Putamen (tissue), 1 donor: ENCODE measurements at regions not wholly inside any gene's neighbourhood (a gene's known extent, or its start where the extent isn't known, plus 50 kb on each side); places are given as distances from the start of the nearest gene placed in this dataset.
A peak's percentile ranks its signal among the peaks of the same experiment; 100 is the strongest.

Experiments used
- DNase-seq: peaks from one replicate; pipeline ENCODE4 v3.0.0-alpha.2; 2016; ENCODE audit warnings: low spot score

GRCh38 chr12:63090716-63091115 is 60.3 kb downstream of the AVPR1A start:
- DNase-seq: no peak

GRCh38 chr12:63086149-63086915 is 64.7 kb downstream of the AVPR1A start:
- DNase-seq: no peak

GRCh38 chr12:63085120-63085519 is 65.9 kb downstream of the AVPR1A start:
- no peak for DNase-seq

DNA sequence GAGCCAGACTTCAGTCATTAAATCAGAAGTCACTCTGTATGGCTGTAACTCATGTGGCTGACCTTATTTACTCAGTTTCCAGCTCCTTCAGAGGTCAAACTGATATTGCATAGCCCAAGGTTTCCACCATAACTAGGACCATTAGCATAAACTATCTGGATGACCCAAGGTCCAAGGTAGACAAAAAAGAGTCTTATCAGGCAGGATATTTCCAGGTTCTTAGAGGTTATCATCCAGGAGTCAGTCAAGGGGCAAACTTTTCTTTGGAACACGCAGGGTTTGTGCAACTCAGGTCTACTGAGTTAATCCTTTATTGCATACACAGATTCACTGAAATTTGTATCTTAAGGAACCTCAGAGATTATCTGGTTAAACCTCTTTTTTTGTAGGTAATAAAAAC is 66.5 kb downstream of the AVPR1A start:
- DNase-seq: no peak

DNA sequence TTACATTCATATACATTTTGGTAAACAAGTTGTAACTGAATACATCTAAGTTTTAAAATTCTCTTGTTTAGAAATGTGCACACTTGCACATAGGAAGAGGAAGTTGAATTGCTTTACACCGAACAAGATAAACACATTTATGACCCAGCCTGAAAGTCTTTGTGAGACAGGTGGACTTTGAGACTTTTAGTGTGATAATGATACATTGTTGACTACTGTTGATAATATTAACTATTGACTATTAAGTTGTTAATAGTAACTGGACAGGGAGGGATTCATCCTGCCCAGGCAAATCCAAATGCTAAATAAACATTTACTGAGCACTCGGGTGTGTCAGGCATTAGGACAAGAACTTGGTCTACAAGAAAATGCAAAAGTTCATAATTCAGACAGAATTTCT is 68.0 kb downstream of the AVPR1A start:
- DNase-seq: no peak

DNA sequence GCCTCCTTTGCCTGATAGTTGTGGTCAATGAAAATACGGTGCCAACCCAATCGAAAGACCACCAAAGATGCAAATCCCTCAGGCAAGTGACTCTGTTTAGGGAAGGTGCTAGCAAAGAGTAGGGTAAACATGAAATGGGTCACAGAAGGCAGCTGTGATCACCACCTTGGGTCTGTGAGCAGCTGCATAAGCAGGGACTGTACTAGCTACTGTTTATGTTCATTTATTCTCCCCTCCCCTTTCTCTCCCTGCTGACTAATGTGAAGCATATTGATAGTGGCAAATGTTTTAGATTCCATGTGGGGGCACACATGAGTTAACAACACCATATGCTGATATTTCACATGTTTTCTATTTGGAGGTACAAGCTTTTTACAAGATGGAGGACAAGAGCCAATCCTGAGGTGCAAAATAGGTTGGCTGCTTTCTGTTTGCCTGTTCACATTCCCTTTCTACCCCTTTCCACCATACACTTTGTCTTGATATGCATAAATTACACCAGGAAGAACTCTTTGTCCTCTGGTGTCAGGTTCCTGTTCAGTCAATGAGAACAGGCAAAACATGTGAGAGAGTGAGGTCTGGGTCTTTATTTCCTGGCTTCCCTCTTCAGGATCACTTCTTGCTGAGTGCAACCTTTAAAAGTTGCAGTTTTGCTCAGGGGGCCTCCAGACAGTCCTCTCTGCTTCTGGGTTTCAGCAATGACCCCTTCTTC is 71.1 kb downstream of the AVPR1A start:
- DNase-seq: no peak

DNA sequence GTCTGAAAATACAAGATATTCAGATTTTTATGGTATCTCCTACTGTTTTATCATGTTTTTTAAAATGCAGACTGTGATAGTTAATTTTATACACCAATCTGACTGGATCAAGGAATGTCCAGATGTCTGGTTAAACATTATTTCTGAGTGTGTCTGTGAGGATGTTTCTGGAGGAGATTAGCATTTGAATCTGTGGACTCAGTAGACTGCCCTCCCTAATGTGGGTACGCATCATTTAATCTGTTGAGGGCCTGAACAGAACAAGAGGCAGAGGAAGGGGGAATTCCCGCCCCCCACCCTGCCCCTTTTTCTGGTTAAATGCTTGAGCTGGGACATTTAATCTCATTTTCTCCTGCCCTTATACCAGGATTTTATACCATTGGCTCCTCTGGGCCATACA is 72.1 kb downstream of the AVPR1A start:
- no peak for DNase-seq

DNA sequence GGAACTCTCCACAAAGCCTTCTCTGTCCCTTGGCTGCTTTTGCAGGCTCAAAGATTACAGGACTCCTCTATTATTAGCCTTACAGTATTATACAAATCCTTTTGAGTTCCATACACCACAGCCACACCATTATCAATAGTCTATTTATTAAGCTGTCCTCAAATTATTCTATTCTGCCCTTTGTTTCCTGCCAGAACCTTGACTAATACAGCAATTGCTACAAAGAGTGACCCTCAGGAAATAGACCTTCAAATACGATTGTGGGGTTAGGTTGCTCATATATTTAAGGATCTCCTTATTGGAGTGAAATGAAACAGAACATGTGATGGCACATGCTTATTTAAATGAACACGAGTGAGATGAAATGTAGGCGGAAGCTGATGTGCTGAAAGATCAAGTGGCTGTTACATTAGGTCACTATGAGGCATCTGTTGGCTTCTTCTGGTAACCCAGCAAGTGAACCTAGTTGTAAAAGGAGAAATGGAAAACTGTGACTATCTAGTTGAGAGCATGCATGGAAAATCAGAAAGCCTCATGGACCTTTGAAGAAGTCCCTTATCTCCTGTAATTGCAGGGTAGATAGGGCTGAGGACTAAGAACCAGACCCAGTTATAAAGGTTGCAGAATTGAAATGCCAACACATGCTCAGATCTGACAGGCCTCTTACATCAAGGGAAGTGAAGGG is 75.5 kb downstream of the AVPR1A start:
- DNase-seq: no peak

DNA sequence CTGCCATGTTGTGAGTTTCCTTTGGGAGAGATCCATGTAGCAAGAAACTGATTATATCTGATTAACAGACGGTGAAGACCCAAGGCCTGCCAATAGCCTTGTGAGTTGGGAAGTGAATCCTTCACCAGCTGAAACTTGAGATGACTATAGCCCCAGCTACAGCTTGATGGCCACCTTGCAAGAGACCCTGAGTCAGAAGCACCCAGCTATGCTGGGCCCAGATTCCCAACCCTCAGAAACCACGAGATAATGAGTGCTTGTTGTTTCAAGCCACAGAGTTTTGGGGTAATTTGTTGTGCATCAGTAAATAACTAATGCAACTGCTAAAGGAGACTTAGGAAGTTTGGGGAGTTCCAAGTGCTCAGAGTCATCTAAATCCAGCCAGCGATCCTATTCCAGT is 80.3 kb downstream of the AVPR1A start:
- DNase-seq: no peak

- no peak for DNase-seq
These were observed 81.0 kb downstream of the AVPR1A start for GRCh38 chr12:63069860-63070617.

- DNase-seq: peak; percentile 34
These were observed 82.1 kb downstream of the AVPR1A start for GRCh38 chr12:63068857-63069442.

DNA sequence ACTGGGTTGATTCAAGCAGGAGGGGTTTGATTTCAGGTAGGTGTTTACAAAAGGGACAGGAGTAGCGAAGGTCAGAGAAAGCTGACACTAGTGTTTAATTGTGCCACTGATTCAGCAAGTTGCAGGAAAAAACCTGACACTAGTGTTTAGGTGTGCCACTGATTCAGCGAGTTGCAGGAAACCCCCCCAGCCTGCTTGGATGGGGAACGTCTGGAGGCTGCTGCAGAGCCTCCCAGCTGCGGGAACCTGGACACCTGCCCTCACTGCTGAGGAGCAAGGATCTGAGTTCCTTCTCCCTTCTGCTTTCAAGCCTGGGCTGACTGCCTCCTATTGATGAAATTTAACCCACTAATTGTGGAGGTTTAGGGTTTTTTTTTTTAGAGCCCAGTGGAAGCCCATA is 84.2 kb downstream of the AVPR1A start:
- no peak for DNase-seq

DNA sequence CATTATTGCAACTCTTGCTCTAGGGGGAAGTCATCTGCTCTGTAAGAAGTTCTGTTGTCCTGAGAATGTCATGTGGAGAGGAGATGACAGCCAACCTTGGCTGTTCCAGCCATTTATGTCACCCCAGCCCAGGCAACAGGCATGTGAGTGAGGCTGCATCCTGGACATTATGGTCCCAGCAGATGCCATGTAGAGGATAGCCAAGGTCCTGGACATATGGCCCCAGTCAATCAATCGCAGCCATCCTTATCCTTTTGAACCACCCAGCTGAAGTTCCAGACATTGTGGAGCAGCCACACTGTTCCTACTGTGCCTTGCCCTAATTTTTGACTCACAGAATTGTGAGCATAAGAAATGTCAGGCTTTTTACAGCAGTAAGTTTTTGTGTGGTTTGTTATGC is 84.9 kb downstream of the AVPR1A start:
- no peak for DNase-seq

- no peak for DNase-seq
These were observed 86.9 kb downstream of the AVPR1A start for GRCh38 chr12:63064080-63064479.

DNA sequence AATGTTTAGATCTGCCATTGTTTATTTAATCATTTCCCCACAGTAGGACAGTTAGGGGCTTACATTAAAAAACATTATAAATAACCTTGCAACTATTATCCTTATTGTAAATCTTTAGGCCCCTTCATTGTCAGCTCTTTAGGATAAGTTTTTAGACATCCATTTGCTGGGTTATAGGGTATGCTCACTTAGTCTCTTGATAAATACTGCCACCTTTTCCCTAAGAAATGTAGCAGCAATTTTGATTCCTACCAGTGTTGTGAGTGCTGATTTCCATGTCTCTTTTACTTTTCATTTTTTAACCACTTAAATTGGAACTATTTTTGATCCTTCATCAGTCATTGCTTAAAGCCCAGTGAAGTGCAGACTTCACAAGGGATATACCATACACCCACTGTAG is 94.4 kb downstream of the AVPR1A start:
- no peak for DNase-seq

GRCh38 chr12:63052696-63053095 is 98.3 kb downstream of the AVPR1A start:
- no peak for DNase-seq

DNA sequence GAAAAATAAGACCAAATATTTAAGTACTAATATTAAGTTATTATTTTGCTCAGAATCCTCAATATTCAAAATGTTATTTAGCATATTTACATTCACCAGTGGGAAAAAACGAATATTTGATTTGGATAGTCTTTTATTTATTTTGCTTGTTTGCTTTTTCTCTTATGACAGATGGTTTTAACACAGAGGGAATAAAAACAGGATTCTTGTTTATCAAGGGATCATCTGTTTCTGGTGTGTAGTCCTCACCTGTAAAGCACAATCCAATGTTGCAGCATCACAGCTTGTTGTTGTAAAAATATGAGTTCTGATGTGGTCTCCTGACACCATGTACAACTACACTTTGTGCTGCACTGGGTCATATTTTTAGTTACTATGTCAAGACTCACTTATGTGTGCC is 103.9 kb downstream of the AVPR1A start:
- DNase-seq: no peak

- DNase-seq: no peak
These were observed 105.8 kb downstream of the AVPR1A start for GRCh38 chr12:63045020-63045860.

DNA sequence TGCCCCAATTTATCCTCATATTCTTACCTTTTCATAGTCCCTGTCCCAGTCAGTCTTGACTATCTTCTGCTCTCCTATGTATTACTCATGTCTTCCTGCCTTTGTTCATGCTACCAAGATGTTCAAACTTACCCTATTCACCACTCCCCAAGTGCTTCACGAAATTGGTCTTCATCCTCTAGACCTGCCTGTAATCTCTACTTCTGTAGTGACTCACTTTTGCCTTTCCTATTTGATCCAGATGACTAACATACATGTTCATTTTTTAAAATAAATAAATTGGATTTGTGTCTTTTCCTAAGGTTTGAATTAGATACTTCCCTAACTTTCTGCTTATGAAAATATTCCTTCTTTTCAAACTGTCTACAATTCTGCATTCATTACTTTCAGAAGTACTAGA is 107.7 kb upstream of the PPM1H start:
- DNase-seq: no peak

GRCh38 chr12:63041601-63042000 is 106.7 kb upstream of the PPM1H start:
- no peak for DNase-seq
